GM21447 (cell line): ENCODE measurements at regions not wholly inside any gene's neighbourhood (a gene's known extent, or its start where the extent isn't known, plus 50 kb on each side); places are given as distances from the start of the nearest gene placed in this dataset.
"Not testable (repeated sequence)": the region's sequence is repeated elsewhere in the genome, so short reads cannot be mapped to it uniquely, and the experiment has no call there.

Experiments used
- ATAC-seq: cut with Tn5 transposase; IDR thresholded peaks from one replicate; pipeline ENCODE4 v1.9.1; 2021; ENCODE audit not compliant: unreplicated experiment

DNA sequence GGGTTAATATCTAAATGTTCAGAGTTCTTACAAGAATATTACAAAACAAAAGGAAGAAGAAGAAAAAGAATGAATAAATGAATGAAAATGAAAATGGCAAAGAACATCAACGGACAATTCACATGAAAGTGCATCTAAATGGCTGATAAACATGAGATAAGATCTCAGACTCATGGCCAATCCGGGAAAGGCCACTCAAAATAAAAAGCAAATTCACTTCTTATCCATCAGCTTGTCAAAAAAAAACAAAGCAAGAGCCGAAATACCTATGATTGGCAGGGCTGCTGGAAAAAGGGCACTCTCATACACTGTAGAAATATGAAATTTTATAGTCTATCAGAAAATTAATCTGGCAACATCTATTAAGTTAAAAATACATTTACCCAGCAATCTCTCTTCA, 103.6 kb upstream of the EDEM3 start:
- no peak for ATAC-seq

DNA sequence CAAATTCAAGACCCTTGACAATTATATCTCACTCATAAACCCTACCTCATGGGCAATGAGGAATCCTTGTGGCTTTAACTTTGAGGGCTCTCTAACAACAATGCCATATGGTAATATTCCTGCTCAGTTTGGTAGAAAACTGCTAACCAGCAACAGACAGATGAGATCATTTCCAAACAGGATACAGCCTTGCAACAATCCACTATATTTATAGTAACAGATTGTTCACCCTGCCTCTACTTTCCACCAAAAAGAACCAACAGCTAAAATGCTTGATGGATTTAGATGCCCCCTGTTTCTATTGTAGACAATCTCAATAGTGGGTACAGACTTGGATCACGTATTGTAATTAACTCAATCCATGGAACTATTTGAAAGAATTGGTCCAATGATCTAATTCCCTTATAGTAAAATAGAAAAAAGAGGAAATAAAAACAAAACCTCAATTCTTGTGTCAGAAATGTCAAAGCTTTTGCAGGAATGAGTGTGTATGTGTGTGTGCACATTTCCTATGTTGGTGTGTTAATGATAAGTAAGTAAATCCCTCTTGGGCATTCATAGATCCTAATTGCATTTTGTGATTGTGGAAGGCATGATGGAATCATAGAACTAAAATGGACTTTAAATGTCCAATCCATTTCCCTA, 100.0 kb upstream of the EDEM3 start:
- no peak for ATAC-seq

DNA sequence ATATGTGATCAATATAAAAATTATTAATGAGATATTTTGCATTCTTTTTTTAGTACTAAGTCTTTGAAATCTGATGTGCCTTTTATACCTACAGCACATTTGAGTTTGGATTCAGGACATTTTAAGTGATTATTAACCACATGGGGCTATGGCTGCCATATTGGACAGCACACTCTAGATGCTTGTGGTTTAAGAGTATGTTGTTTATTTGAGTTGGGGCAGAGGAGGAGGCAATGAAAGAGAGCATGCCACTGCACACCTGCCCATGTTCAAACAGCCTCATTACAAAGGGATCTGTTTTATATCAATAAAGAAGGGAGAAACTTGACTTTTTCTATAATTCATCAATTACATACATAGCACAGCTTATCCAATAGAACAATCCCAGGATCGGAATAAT, 99.4 kb upstream of the EDEM3 start:
- no peak for ATAC-seq

DNA sequence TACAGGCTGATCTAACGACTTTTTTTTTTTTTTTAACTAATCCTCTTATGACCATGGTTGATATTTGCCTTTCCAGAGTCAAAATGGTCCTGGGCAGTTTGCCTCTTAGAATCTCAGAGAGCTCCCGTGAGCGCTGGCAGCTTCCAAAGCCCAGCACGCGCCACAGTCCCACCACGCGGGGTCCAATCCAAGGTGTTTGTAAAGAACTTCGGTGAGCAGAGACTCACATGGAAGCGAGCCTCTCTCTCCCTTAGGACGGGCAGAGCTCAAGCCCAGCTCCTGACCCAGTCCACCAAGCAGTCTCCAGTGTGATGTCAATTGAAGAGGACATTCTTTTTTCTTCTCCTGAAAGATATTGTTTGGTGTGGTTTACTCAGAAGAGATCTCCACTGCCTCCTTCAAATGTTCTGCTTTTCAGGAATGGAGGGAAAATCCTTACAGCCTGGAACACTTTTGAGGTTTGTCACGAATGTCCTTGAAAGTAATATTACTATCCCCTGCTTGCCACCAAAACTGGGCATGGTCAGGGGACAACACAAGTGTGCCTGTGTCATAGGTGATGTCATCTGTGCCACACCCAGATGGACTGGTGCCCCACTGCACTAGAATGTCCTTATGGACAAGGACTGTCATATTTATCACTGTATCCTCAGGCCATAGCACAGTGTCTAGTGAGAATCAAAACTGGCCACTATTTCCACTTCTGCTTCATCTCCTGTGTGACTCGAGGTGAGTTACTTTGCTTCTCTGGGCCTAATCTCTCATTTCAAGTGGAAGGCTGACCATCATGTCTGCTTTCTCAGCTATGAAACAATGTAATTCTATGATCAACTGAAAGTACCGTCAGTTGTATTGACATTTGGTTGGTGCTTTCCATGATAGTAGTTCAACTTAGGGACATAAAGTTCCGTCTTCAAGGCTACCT, 97.4 kb upstream of the EDEM3 start:
- ATAC-seq: no peak

DNA sequence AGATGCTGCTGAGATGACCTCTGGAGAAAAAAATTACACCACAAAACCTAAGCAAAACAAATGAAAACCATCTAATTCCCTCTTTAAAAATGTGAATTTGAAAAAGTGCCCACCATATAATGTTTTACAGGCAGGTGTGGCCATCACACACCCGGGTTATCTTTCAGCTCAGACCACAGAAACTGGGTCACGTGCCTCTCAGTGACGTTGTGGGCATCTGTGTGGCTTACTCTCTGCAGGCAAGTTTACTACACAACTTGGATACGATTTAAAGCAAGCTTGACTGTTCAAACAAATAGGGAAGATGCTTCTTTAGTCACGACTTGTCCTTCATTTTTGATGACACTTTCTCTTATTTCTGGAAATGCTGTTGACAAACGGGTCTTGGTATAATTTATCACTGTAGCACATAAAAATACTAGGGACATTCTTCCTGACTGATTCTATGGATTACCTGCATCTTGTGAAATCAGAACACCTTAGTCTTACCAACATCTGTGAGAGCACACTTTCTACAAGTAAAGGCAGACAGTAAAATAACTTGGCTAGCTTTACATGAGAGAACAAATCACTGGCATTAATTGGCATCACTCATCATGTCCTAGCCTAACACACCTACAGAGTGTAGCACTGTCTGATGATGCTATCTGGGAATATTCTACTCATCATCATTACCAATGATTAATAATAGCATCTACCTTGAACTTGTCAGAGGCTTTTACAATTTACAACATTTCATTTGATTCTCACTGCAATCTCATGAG, 89.3 kb upstream of the EDEM3 start:
- ATAC-seq: peak; percentile 100

DNA sequence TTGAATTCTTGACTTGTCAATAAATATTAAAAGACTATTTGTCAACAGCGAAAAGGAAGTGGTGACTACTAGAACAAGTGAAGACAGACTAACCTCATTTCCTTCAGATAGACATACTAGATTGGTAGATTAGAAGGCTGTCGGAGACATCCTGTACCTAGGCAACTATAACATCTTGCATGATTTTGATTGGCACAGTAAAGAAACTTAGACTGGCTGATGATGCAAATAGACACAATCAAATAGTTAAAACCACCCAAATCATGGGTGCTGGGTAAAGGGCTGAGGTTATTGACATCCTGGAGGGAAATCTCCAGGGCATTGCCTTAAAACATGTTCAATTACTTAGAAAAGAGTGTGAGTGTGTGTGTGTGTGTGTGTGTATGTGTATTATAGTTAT, 85.9 kb upstream of the EDEM3 start:
- ATAC-seq: no peak

DNA sequence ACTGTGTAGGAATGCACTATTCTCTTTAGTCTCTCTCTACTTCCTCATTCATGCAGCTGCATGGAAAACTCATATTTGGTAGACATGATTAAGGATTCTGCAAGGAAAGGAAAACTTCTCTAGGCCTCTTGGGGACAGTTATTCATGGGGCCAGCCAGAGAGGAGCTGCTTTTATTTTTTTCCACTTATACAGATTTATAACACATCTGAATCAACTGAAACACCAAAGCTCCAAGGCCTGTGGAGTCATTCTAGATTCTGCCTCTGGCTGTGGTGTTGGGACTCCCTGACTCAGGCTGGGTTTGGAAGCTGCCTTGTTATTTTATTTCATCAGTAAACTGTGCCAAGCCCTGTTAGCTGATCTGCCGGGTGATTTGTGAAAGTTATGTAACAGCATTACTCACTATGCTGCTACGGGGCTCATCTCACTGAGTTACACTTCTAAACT, 83.9 kb upstream of the EDEM3 start:
- no peak for ATAC-seq

DNA sequence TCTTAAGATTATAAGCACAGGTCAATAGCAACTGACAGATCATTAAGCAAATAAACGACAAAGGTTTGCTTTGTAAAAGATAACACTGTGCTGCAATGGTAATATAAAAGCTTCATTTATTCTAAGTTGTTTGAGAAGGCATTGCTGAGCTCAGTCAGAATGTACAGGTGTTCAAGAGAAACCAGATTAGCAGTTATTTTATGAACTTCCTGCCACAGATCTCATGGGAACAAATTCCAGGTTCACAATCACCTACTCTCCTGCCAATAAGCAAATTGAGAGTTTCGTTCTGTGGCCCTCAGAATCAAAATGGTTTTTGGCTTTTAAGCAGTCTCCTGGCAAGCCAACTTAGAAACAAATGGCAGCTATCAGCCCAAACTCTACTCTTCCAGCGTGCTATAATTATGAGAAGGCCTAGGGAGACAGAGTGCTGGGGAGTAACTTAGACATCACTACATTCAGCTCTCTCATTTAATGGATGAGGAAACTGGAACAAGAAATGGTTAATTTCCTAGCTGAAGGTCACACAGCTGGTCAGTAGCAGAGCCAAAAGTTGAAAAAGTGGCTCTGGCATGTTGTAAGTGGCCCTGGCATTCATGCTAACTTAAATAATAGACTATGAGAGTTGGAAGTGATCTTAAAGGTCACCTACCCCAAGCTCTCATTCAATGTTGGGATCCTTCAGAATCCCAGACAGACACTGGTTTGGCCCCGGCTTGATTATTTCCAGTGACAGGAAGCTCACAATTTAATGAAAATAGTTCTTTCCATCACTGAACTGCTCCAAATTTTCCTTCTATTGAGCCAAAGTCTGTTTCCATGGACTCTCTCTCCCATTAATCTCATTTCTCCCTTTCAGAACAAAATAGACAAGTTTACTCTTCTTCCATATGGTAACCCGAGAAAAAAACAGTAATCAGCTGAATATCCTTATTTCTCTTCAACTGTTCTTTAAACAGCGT, 82.6 kb upstream of the EDEM3 start:
- ATAC-seq: peak; percentile 84

DNA sequence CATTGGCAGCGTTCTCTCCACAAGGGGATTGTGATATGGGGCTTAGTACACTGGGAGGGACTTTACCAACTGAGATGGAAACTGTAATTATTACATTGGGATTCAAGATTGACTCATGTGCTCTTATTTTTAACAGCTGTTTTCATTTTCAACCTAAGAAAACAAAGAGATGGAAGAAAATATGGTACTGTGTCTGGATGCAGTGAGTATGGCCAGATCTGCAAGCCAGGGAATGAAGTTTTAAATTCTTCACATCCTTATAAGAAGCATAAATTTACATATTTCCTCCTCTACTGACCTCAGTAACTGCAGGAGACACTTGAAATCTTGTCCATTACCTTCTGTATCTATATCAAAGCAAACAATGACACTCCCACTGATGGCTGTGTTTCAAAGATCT, 81.5 kb upstream of the EDEM3 start:
- ATAC-seq: no peak

DNA sequence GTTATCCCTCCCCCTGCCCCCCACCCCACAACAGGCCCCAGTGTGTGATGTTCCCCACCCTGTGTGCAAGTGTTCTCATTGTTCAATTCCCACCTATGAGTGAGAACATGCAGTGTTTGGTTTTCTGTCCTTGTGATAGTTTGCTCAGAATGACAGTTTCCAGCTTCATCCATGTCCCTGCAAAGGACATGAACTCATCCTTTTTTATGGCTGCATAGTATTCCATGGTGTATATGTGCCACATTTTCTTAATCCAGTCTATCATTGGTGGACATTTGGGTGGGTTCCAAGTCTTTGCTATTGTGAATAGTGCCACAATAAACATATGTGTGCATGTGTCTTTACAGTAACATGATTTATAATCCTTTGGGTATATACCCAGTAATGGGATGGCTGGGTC, 79.3 kb upstream of the EDEM3 start:
- ATAC-seq: not testable (repeated sequence)

DNA sequence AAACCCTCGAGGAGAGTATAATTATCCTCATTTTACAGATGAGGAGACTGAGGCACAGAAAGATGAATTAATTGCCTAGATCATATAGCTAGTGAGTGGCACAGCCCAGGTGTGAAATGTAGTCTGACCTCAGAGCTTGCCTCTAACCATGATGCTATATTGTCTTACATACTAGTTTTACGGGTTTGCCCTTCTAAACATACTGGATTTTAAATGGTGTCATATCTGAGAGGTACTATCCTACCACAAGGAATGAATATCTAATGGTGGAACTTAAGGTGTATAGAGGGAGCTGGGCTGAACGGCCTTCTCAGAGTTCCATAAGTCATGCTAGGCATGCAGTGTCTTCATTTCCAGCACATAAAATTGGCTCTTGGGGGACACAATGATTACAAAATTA, 77.9 kb upstream of the EDEM3 start:
- no peak for ATAC-seq

DNA sequence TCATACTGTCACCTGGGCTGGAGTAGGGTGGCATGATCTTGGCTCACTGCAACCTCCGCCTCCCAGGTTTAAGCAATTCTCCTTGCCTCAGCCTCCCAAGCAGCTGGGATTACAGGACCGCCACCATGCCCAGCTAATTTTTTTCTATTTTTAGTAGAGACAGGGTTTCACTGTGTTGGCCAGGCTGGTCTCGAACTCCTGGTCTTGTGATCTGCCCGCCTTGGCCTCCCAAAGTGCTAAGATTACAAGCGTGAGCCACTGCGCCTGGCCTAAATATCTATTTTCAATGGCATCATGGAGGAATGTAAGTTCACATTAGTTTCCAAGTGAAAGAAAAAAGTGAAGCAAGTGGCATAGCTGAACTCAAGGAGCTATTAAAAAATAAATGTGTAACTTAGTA, 74.8 kb upstream of the EDEM3 start:
- not testable (repeated sequence) for ATAC-seq

DNA sequence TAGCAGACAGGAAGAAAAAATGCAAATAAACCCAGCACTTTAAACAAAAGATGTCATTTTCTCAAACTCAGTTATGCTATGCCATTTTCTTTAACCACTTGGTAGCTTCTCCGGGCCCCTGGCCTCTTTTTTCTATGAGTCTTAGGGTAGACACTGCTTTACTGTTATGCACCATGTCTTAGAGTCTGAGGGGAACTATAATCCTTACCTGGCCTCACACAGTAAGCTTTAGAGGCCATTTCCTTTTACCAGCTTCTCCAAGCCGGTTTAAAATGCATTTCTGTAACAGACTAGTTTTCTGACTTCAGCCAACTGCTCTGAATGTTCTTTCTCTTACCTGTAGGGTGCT, 73.7 kb upstream of the EDEM3 start:
- ATAC-seq: no peak

DNA sequence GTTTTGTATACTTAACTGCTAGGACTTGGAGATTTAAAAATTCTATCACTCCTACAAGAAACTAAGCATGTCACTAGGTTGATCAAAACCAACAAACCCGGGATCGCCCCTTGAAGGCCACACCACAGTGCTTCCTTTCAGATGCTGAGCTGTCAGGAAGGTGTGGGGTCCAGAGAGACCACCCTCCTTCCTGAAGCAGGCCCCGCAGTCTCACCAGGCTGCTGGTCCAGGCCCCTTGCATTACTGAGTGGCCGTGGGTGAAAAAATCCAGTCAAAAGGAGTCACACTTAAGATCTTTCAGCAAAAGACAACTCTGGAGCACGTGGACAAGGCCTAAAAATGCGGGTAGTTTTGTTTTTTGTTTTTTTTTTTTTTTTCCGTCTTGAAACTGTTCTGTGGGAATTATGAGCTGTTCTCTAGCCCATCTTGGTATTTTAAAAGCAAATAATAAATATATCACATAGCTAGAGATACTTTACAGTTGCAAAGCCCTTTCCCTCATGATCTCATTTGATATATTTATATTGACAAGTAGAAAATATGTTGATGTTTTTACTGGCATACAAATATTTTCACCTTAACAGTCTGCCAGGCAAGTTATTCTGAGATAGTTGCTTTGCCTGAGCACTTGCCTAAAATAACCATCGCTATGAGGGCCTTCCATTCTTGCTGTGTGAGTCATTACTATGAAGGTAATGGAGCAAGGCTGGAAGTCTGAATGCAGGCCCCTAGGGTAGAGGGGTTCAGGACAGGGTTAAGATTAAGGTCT, 73.1 kb upstream of the EDEM3 start:
- ATAC-seq: no peak

DNA sequence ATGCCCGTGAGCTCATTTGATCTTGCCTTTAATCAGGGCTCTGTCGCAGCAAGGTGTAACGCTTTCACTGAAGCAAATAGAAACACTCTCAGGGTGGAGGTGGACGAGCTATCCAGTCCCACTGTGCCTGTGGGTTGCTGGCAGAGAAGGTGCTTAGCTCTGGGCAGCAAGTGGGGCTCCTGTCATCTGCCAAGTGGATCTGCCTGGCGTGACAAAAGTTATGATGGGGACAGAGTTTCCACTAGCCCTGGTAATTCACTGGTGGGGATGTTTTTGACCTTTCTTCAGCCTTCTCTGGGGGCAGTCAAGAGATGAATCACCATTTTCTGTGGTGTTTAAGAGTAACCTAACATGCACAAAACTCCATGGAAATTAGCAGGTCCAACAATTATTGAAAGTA, 71.3 kb upstream of the EDEM3 start:
- ATAC-seq: no peak

DNA sequence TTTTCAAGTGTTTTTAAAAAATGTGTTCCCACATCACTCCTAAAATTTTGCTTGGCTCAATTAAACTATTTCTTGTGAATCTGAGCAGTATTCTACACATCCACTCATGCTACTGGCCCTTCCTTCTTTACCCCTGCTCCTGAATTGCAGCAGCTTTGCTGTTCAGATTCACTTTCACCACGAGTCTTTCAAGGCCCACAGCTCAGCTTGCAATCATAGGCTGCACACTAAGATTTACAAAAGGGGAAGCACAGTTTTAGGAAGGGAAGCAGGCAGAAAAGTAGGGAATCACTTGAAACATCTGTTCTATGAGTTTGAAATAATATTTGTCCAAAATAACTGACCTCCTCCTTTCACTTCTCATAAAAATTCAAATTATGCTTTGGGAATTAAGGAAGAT, 70.9 kb upstream of the EDEM3 start:
- ATAC-seq: peak; percentile 51

DNA sequence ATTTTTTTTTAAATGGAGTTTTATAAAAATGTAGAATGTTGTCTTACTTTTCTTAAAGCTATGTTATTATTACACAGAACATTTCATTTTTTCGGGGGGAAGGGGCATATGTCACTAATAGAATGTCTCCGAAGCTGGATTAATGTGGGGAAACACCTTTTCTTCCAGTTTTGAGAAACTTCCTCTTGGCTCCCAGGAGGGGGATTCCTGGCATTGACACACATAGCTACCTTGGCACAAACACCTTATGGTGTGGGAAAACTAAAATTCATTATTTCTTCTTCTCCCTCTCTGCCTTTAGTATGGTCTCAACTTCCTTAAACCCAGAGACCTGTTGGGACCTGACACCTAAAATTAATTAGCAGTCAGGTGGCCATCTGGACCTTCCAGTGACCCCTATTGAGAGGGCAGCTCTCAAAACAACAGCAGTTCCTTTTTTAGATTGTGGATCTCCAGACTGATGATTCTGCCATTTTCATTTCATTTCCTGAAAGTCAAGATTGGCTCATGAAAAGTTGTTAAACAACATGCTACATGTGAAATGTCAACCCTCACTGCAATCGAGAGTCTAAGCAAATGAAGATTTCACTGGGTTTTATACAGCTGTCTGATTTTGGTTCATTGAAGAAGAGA, 70.1 kb upstream of the EDEM3 start:
- no peak for ATAC-seq

DNA sequence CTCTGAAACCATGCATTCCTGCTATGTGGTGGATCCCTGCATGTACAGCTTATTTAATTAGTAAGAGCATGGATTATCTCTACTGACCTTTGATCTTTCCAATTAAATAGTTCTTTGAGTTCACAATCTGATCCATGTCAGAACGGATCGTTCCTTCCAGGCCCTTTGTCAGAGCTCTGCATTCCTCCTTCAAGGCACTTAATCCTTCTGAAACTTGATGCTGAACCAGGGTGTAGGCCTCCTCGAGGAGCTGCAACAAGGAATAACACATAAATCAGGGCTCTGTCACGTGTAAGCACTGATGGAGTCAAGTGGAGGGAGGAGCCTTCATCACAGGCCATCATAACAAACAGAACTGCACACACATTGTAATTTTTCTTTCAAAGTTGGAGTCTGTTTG, 68.4 kb upstream of the EDEM3 start:
- ATAC-seq: no peak

DNA sequence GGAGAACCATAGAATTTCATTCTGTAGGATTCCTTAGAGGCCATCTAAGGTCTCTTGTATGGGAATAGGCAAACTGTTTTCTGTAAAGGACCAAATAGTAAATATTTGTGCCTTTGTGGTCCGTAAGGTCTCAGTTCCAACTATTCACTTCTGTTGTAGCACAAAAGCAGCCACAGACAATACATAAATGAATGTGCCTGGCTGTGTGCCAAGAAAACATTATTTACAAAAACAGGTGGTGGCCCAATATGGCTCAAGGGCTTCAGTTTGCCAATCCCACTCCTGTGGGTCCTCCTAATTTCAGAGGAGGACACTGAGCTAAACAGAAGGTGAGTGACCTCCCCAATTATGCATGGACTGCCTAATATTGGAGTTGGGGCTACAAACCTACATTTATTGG, 67.6 kb upstream of the EDEM3 start:
- no peak for ATAC-seq
